Fibroblast of skin of left biceps (primary cell): ENCODE measurements at regions not wholly inside any gene's neighbourhood (a gene's known extent, or its start where the extent isn't known, plus 50 kb on each side); places are given as distances from the start of the nearest gene placed in this dataset.
"Not testable (repeated sequence)": the region's sequence is repeated elsewhere in the genome, so short reads cannot be mapped to it uniquely, and the experiment has no call there.

Source experiments
- DNase-seq, 2 experiments: peaks; one replicate each; pipeline ENCODE4 v3.0.0-alpha.2; 2013; ENCODE audit warnings: low read depth in 2 of 2

DNA sequence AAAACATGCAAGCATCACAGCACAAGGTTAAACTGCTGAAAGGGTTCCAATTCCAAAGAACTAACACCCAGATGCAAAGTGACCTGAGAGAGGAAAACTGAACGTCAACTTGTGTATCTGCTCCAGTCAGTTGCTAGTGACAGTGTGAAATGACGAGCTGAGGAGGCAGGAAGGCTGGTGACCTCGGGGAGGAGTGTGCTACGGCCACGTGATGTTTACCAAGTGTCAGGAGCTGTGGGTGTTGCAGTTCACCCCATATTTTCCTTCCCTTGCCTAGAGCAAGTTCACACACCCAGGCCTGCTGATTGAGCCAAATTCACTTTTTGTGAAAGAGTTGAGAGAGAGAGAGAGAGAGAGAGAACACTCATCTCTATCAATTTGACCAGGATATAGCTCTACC lies 231.6 kb upstream of the ANKH start:
- DNase-seq: no peak

DNA sequence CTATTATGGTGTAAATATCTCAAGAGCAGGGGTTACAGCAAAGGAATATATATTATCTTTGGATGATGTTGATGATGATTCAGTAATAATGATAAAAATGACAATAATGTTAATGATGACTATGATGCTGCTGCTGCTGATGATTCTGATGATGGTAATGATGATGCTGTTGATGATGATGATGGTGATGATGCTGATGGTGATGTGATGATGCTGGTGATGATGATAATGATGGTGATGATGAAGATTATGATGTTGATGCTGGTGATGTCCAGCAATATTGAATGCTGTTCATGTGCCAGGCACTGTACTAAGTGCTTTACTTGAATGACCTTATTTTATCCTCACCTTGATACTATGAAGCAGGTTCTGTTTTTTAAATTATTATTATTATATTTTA lies 226.0 kb upstream of the ANKH start:
- DNase-seq: no peak

DNA sequence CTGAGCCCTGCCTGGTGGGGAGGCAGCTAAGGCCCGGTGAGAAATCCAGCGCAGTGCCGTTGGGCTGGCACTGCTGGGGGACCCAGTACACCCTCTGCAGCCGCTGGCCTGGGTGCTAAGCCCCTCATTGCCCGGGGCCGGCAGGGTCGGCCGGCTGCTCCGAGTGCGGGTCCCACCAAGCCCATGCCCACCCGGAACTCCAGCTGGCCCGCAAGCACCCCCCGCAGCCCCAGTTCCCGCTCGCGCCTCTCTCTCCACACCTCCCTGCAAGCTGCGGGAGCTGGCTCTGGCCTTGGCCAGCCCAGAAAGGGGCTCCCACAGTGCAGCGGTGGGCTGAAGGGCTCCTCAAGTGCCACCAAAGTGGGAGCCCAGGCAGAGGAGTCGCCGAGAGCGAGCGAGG lies 225.1 kb upstream of the ANKH start:
- not testable (repeated sequence) for DNase-seq

DNA sequence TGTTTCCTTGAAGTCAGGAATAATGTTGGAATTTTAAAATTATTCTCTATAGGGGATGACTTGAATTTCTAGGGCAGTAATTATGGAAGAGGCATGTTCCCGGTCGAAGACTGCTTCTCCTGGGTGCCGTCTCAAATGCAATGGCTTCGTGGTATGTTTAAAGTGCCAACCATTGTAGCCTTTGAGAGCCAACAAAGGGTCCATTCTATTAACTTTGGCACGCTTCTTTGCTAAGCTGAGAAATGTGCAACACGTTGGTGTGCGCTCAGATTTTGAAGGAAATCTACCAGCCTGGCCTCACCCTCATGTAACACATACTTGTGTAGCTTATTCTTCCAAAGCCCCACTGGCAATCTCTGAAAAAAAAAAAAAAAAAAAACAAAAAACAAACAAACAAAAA lies 221.2 kb upstream of the ANKH start:
- DNase-seq: no peak

DNA sequence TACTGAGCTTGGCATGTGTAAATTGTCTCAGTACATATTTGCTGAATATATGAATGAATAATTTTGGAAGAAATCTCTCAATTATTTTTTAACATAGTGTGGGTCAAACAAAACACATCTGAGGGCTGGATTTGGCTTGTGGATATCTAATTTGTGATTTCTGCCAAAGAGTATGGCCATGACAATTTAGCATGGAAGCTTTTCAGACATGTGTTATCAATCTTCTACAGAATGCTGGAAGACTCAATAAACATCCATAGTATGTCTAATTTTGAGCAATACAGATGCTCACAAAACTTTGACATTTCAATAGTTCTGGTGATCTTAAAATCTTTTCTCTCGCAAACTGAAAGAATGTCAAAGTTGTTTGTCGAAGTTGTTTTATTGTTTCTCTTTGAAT lies 214.1 kb upstream of the ANKH start:
- DNase-seq: no peak

DNA sequence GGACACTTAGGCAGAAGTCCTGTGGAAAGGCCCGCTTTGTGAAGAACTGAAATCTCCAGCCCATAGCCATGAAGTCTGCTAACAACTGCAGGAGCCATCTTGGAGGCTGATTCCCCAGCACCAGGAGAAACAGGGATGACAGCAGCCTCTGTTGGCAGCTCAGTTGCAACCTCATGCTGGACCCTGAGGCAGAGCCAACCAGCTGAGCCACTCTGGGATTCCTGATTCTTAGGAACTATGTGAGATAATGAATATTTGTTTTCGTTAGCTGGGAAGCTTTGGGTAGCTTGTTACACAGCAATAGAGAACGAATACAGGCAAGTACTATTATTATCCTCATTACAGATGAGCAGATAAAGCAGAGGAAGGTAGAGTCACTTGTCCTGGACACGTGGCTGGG lies 210.5 kb upstream of the ANKH start:
- no peak for DNase-seq

DNA sequence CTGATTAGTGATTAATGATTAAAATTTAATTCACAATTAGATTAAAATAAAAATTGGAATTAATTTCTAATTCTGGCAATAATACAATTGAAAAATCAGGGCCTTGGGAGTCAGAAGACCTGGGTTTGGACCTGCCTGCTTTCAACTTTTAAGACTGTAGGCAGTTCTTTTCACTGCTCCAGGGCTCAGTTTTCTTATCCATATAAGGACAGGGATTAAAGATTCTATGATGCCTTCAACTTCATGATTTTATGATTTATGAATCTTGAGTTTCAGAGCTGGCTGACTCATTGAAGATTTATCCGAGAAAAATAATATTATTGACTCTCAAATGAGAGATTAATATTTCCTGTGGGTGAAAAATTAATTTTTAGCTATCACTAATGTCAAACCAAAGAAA lies 208.6 kb upstream of the ANKH start:
- no peak for DNase-seq

DNA sequence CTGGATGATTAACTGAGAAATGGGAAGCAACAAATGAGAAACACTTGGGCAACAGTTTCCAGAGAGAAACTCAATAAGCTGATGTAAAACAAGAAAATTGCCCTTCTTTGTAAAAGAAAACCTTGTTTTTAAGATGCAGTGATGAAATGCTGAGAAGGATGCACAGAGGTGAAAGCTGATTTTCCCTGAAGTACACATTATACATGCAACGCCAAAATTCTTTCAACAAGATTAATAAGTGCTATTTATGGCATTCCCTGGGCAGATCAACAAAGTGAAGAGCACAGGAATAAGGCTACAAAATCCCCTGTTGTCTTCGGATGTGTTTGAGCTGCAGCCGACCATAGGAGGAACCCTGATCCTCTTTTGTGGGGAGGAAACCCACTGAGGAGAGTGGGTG lies 208.0 kb upstream of the ANKH start:
- DNase-seq: no peak

DNA sequence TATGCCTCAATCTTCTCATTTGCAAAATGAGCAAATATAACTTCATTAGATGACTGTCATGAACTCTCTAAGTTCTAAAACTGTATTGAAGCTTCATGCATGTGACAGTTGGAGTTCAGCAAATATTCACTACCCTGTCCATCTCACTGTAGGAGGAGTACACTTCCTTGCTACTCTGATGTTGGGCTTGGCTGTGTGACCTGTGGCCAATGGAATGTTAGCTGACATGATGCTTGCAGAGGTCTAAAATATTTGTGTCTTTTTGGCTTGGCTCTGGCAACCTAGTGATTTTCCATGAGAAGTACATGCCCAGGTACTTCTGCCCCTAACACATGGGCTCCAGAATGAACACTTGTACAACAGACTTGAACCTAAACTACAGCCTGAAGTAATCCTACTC lies 203.1 kb upstream of the ANKH start:
- no peak for DNase-seq

DNA sequence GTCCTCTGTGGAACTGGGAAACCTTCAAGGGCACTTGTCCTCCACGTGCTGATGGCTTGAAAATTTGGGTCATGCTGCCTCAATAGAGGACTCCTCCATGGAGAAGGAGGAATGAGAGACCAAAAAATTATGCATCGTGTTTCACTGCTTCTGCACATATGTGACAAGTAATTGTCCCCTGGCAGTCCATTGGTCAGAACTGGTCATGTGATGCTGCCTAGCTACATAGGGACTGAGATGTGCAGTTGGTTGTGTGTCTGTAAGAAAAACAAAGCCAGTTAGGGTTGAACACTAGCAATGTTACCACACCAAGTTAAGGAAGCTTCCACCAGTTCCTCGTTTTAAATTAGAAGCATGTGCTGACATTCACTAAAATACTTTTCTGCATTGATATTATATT lies 201.9 kb upstream of the ANKH start:
- no peak for DNase-seq

DNA sequence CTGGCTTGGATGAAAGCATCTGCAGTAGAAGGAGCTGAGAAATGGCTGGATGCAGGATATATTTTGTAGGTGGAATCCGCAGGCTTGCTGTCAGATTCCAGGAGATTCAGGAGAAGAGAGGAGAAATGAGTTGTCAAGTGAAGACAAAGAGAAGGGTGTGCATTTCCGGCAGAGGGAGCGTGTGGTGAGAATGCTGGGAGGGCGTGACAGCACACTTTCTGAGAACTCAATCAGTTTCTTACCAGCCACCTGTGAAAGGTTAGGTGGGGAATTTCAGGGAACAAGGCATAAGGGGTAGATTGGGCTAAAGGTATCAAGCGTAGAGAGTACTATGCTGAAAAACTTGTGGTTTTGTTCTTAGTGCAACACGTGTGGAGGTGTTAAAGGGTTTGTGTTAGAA lies 199.3 kb upstream of the ANKH start:
- DNase-seq: no peak

DNA sequence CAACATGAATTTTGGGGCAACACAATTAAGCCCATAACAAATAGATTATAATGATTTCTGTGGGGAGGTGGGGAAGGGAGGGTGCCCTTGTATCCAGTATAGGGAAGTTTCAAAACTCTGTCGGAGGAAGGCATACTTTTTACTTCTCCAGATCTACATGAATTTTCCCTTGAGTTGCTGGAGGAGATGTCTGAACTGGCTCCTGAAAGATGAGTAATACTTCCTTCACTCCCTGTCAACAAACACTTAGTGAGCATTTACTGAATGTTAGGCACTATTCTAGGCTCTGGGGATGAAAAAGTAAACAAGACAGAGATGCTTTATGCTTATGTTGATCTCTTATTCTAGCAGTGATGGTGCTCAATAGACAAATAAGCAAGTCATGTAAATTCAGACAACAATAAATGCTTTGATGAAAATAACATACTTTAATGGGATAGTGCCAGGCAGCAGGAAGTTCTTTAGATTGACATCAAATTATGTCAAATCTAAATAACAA lies 197.9 kb upstream of the ANKH start:
- no peak for DNase-seq

DNA sequence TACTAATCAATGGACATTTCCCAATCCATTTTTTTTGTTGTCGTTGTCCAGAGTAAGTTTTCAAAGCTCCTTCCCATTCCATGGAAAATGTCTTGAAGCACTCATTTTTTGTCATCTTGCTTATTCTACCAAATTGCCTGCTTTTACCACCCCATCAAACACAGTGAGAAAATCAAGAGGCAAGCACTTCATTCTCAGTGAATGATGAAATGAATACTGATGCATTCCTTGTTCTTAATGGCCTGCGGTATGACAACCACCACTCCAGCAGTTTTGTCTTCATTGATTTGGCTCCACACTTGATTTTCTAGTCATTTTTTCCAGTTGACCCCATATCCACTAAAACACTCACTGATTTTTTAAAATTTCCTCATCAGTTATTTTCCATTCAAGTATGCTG lies 193.5 kb upstream of the ANKH start:
- no peak for DNase-seq

DNA sequence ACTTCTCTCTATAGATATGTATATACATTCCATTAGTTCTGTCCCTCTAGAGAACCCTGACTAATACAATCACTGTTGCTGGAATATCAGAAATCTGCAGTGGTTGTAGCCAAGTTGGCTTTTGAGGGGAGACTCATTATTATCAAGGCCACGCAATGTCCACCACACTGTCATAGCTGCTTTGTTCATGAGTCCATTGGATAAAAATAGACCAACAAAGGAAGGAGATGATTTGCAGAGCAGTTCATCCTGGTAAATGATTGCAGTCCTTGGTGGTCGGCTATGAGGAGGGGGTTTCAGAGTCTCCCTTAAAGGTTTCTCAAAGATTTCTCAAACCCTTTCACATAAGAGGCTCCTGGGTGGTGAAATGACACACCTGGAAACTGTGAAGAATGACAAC lies 192.8 kb upstream of the ANKH start:
- DNase-seq: no peak

DNA sequence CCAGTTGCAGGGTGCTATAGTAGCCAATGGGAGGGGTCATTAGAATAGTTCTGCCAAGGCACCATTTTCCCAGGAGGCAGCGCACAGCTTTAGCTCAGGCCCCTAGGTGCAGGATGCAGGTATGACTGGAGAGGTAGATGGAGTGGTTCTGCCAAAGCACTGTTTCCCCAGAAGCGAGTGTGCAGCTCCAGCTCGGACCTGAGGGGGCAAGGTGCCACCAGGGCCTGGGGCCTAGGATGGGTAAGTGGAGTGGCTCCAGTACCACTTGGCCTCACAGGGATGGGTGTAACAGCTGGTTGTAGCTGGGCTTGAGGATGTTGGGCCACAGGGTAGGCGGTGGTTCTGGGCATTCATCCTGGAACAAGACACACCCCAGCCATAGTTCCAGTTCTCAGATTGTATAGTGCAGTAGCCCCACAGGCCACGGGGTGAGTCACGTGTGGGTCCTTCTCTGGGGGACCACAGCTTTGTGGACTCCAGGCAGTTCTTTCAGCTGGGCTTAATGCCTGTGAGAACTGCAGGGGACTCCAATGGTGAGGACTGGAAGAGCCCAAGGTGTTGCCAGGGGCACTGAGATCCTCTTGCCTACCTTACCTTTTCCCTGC lies 185.5 kb upstream of the ANKH start:
- DNase-seq: no peak

DNA sequence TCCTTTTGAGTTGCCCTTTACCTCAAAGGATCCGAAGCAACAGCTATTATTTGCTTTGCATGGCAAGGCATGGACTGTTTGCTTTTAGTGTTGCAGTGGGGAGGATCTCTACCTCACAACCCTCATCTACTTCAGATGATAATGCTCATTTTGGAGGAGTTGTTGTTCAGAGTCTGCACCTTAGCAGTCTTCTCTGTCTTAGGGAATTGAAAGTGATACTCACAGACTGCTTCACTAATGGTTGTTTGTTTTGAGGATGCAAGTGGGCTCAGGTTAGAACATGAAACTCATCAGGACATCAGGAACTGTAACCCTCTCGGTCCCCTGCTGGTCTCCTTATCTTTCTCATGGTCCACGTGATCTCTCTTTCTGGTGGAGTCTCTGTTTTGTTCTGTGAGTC lies 172.9 kb upstream of the ANKH start:
- no peak for DNase-seq

DNA sequence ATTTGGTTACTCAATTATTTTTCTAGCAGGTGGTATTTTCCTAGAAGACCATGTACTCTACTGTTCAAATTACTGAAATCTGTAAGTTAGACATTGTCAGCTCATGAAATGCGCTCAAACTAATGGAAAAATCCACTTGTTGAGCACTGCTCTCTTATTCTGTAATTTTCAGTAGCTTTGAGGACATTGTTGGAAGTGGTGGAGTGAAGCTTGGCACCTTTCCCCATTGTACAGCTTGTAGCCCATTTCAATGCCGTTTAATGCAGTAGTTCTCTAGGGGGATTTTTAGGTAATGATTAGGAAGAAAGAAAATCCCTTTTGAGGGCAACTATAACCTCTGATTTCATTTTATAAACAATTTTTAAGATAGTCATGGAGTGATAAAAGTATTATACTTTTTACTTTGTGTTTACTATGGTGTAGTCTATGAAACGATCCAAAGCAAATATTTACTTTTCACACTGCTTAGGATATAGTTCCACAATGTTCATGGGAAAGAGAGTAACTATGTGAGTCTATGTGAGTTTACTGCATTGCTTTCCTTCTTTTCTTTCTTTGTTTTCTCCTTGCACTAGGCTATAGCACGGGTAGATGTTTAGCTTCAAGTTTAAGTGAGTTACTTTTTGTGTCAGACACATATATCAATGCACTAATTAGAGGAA lies 165.8 kb upstream of the ANKH start:
- DNase-seq: no peak

DNA sequence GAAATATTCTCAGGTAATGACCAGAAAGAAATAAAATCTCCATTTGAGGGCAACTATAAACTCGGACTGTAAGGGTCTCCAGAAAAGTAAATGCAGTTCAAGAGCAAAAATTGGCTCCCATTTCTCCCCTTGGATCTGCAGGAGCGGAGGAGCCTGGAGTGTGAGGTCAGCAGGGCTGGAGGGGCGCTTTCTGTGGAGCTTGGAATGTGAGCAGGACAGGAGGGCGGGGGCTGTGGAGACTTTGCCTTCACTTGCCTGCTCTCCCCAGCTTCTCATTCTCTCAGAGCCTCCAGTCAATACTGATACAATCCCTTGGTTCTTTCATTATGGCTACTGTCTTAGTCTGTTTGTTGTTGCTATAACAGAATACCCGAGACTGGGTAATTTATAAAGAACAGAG lies 162.8 kb upstream of the ANKH start:
- no peak for DNase-seq

DNA sequence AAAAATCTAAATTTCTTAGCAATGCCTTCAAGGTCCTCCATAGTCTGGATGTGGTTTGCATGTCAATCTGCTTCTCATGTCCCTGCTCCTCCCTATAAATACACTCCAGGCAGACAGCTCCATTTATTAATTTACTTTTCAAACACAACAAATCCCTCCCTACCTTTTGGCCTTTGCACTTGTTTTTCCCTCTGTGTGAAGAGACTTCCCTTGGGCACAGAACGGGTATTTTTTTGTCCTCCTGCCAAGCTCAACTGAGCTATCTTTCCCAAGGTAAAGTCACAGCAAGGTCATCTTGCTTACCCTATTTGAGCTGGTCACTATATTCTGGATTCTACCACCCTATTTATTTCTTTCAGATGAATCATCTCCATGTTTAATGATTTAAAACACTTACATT lies 159.6 kb upstream of the ANKH start:
- no peak for DNase-seq

DNA sequence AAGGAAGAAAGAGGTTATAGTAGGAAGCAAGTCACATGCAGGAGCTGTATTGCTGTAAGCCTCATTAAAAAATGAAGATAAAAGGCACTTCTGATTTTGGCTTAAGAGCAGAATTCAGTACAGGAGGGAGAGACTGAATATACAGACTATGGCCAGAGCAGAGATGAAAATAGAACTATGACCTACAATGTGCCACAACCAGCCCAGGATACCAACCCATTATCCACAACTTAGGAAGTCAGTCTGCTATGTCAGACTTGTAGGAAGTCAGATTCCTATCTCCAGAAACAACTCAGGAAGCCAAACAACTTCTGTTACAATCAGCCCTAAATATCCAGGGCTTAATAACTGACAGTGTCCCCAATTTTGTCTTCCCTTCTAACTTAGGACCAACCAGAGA lies 156.2 kb upstream of the ANKH start:
- DNase-seq: no peak

DNA sequence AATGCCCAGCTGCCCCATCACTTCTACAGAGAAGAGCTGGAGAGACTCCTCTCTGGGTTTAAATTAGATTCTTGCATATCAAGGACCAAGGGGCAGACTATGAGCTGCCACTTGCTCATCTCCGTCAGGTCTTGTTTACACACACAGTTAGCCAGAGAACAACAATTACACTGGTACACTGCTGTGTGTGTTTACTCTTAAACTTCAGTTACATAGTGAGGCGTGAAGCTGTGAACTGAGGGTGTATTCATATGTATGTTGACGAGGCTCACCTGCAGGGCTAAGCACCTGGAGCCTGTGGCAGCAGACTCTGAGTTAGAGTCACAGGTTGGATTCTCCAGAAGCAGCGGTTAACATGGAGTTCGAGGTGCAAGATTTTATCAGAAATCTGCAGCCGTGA lies 155.4 kb upstream of the ANKH start:
- no peak for DNase-seq

DNA sequence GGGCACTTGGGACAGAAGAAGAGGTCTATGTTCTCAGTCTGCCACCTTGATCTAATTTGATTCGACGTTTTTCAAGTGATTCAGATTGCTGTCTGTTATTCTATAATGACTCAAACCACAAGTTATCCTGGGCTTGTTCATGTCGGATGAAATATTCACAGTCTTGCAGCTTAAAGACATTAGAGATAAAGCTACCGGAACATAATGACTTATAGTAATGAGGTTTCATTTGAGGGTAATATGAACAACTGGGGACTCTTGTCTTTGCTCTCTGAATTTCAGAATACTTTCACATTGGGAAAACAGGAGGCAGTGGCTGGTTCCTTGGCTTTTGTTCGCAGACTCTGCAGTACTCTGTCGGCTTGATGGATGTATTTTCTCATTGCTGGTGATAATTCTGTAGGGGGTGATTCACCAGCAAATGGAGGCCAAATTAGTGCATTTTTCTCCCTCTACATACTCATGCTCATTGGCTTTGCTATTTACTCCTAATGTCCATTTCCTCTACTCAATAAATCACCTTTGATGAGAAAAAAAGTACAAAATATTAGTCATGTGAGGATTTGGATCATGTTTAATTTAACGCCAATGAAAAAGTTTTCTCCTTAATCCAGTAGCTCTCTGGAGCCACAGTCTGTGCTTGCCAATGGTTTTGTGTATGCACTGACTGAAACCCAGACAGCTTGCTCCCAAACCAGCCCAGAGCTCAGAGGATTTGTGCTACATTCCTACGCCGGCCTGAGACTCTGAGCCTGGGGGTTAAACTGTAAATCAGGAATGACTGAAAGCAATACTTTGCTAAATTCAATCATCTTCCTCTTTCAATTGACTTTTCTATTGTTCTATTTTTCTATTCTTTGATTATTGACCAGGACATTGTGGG lies 154.7 kb upstream of the ANKH start:
- peak; percentile 67 to 69 for DNase-seq

DNA sequence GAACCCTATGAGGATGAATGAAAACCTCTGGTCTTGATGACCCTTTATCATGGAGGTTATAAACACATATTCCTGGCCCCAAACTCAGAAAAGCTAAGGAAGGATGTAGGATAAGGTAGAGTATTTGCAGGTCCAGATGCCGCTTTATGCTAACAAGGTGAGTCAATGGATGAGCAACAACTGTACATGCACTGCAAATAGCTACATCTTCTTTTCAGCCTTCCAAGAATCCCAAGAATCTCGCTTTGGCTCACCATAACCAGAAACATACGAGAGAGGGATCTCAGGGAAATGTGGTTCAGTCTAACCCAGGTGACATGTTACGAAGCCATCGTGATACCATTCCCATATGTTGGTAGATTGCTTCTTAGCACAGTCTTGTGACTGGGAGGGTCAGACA lies 152.3 kb upstream of the ANKH start:
- DNase-seq: no peak
